ENCODE measurements at regions not wholly inside any gene's neighbourhood (a gene's known extent, or its start where the extent isn't known, plus 50 kb on each side); places are given as distances from the start of the nearest gene placed in this dataset.

GRCh38 chr2:200756618-200757321, 54.9 kb upstream of the BZW1 start (continued):
- TF ChIP-seq REST (IDR thresholded peaks at IDR 0.05): no peak
- TF ChIP-seq FOXA1 (IDR thresholded peaks at IDR 0.05): peak; percentile 82
- peak; percentile 50 for TF ChIP-seq ATF3 (IDR thresholded peaks at IDR 0.05)
- TF ChIP-seq RXRA (IDR thresholded peaks at IDR 0.05): peak in 1 of 2 donors; percentile 63
- TF ChIP-seq FOXA2 (IDR thresholded peaks at IDR 0.05): peak; percentile 92
- peak in 1 of 2 donors; percentile 38 for TF ChIP-seq EGR1 (IDR thresholded peaks at IDR 0.05; ENCODE audit: low read depth in 2 of 2)

GRCh38 chr2:200757399-200757798, 54.3 kb upstream of the BZW1 start:
- Histone ChIP-seq H3K36me3 (ENCODE audit: control insufficient read depth in 4 of 4, insufficient read depth in 3 of 4, low read depth in 1 of 4, low read length in 3 of 4) (no peaks in the 10 kb centered on the region), H3K4me3 (ENCODE audit: low read depth in 1 of 3, low read length in 3 of 3) (no peak overlapping the region), H3K9me3 (ENCODE audit: control insufficient read depth in 4 of 4, low read length in 3 of 4) (no peaks in the 10 kb centered on the region), H3K4me1 (ENCODE audit: control insufficient read depth in 4 of 4, insufficient read depth in 4 of 4, low read length in 3 of 4) (peaks cover 0 to 12% (median 6%) of the 10 kb centered on the region in 4 donors), H3K27me3 (ENCODE audit: control insufficient read depth in 4 of 4, insufficient read depth in 4 of 4, low read length in 3 of 4) (no peaks in the 10 kb centered on the region), H3K9ac (ENCODE audit: low read depth in 1 of 2, low read length in 2 of 2) (no peak overlapping the region), H3K27ac (ENCODE audit: low read depth in 1 of 2, low read length in 2 of 2) (peak overlapping the region in 1 of 2 donors; percentile 16)
- WGBS: 82% methylated on average over 4 of the region's 4 CpGs
- TF ChIP-seq YY1 (IDR thresholded peaks at IDR 0.05): no peak
- no peak for DNase-seq (ENCODE audit: low spot score)

GRCh38 chr2:200758341-200758740, 53.4 kb upstream of the BZW1 start:
- Histone ChIP-seq H3K4me3 (ENCODE audit: low read depth in 1 of 3, low read length in 3 of 3) (no peak overlapping the region), H3K36me3 (ENCODE audit: control insufficient read depth in 4 of 4, insufficient read depth in 3 of 4, low read depth in 1 of 4, low read length in 3 of 4) (no peaks in the 10 kb centered on the region), H3K27ac (ENCODE audit: low read depth in 1 of 2, low read length in 2 of 2) (no peak overlapping the region), H3K27me3 (ENCODE audit: control insufficient read depth in 4 of 4, insufficient read depth in 4 of 4, low read length in 3 of 4) (no peaks in the 10 kb centered on the region), H3K4me1 (ENCODE audit: control insufficient read depth in 4 of 4, insufficient read depth in 4 of 4, low read length in 3 of 4) (peaks cover 0 to 7% (median 3%) of the 10 kb centered on the region in 4 donors), H3K9me3 (ENCODE audit: control insufficient read depth in 4 of 4, low read length in 3 of 4) (no peaks in the 10 kb centered on the region), H3K9ac (ENCODE audit: low read depth in 1 of 2, low read length in 2 of 2) (no peak overlapping the region)
- no peak for DNase-seq (ENCODE audit: low spot score)
- 92% methylated on average over 4 of the region's 4 CpGs for WGBS
- TF ChIP-seq SP1 (IDR thresholded peaks at IDR 0.05) (no peak), HNF4G (IDR thresholded peaks at IDR 0.05) (no peak), HNF4A (conservative IDR thresholded peaks at IDR 0.05) (no peak), FOXA2 (IDR thresholded peaks at IDR 0.05) (no peak), GABPA (IDR thresholded peaks at IDR 0.05 in 1 of 2, conservative IDR thresholded peaks at IDR 0.05 in 1 of 2) (no peak), YY1 (IDR thresholded peaks at IDR 0.05) (no peak), EGR1 (IDR thresholded peaks at IDR 0.05; ENCODE audit: low read depth in 2 of 2) (no peak), RAD21 (IDR thresholded peaks at IDR 0.05) (no peak), ZBTB33 (IDR thresholded peaks at IDR 0.05) (no peak), TAF1 (conservative IDR thresholded peaks at IDR 0.05) (no peak), CTCF (IDR thresholded peaks at IDR 0.05; ENCODE audit: low read depth, low read length, missing input control) (no peak), ATF3 (IDR thresholded peaks at IDR 0.05) (no peak), JUND (IDR thresholded peaks at IDR 0.05) (no peak), REST (IDR thresholded peaks at IDR 0.05) (no peak)

Measured in liver (tissue), 8 donors.